ENCODE measurements at regions not wholly inside any gene's neighbourhood (a gene's known extent, or its start where the extent isn't known, plus 50 kb on each side); places are given as distances from the start of the nearest gene placed in this dataset.

DNA sequence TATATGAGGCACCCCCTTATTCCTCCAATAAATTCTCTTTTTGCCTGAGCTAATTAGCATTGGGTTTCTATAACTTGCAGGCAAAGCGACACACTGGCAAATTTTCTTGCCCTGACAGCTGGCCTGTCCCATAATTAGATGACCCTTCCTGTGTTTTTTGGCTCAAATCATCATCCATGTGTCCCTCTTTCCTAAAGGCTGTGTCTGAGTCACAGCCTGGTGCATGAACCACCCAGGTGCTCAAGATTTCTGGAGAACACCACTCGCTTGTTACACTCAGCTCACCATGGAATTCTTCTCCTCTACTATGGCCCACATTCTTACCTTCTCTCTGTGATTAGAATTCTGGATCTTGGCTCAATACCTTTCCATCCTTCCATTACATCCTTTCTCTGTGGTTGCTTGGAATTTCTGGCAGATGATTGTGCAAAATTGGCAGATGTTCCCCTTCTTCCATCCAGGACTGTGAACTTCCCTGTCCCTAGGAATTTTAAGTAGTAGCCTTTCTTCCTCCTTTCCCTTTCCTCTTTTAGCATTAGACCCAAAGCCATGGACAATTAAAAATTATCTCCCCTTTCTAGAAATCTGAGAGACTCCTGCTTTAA lies 116.0 kb upstream of the ANKRD1 start:
- peaks cover 15% of the 10 kb centered on the region for H3K27me3 ChIP-seq (ENCODE audit: control insufficient read depth, extremely low read depth, insufficient read depth, low read length)
- H2AFZ ChIP-seq (ENCODE audit: control insufficient read depth, low read length) = no peak overlapping the region
- H3K9me3 ChIP-seq (ENCODE audit: control insufficient read depth, low read depth, low read length) = no peaks in the 10 kb centered on the region
- no peaks in the 10 kb centered on the region for H3K9me1 ChIP-seq (ENCODE audit: control insufficient read depth, extremely low read depth, insufficient read depth, low read length)
- H3K27ac ChIP-seq (ENCODE audit: control insufficient read depth, insufficient read depth, low read length) = no peak overlapping the region
- no peak overlapping the region for H3K9ac ChIP-seq (ENCODE audit: control insufficient read depth, extremely low read depth, insufficient read depth, low read length)
- H3K36me3 ChIP-seq (ENCODE audit: control insufficient read depth in 2 of 2, extremely low read depth in 1 of 2, insufficient read depth in 2 of 2, low read length in 2 of 2) = no peaks in the 10 kb centered on the region
- no peaks in the 10 kb centered on the region for H4K20me1 ChIP-seq (ENCODE audit: control insufficient read depth, extremely low read depth, insufficient read depth, low read length)
- DNase-seq (ENCODE audit: low read depth, low spot score) (no peak), FAIRE-seq (no peak)
- dilution Hi-C loops (cut with MboI; ENCODE audit: extremely low pct_ligation_motif_present, low sequenced_read_pairs) = no loop called here
- no peak overlapping the region for H3K4me3 ChIP-seq (ENCODE audit: control insufficient read depth in 2 of 3, extremely low read depth in 1 of 3, insufficient read depth in 2 of 3, low read depth in 1 of 3, low read length in 3 of 3)
- H3K79me2 ChIP-seq (ENCODE audit: control insufficient read depth, insufficient read depth, low read length) = no peaks in the 10 kb centered on the region
- no peaks in the 10 kb centered on the region for H3K4me1 ChIP-seq (ENCODE audit: control insufficient read depth, extremely low read depth, insufficient read depth, low read length)
- TF ChIP-seq EZH2 (IDR thresholded peaks at IDR 0.05; ENCODE audit: low read length) = no peak
- TF ChIP-seq, protein P1, sequence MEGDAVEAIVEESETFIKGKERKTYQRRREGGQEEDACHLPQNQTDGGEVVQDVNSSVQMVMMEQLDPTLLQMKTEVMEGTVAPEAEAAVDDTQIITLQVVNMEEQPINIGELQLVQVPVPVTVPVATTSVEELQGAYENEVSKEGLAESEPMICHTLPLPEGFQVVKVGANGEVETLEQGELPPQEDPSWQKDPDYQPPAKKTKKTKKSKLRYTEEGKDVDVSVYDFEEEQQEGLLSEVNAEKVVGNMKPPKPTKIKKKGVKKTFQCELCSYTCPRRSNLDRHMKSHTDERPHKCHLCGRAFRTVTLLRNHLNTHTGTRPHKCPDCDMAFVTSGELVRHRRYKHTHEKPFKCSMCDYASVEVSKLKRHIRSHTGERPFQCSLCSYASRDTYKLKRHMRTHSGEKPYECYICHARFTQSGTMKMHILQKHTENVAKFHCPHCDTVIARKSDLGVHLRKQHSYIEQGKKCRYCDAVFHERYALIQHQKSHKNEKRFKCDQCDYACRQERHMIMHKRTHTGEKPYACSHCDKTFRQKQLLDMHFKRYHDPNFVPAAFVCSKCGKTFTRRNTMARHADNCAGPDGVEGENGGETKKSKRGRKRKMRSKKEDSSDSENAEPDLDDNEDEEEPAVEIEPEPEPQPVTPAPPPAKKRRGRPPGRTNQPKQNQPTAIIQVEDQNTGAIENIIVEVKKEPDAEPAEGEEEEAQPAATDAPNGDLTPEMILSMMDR (optimal IDR thresholded peaks at IDR 0.05 in 1 of 3, IDR thresholded peaks at IDR 0.05 in 1 of 3, conservative IDR thresholded peaks at IDR 0.05 in 1 of 3; ENCODE audit: extremely low read depth in 1 of 3, insufficient read depth in 2 of 3, low read length in 3 of 3) = no peak
- no peak overlapping the region for H3K4me2 ChIP-seq (ENCODE audit: control insufficient read depth, extremely low read depth, insufficient read depth, low read depth, low read length)

DNA sequence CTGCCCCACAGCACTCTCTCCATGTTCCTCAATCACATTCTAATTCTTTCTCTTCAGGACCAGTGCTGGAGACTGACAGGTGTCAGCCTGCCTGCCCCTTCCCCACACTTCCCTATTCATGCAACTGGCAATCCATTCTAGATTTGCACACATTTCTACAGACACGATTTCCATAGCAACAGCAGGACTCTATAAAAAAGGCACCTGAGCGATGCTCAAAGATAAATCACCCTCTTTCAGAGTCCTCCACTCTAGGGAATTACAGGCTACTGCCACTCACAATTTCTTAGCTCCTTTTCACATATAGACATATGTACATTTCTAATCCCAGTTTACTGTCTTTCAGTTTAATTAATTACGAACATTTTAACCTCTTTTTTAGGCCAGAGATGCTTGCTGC lies 118.1 kb upstream of the ANKRD1 start:
- Histone ChIP-seq H3K36me3 (ENCODE audit: control insufficient read depth in 2 of 2, extremely low read depth in 1 of 2, insufficient read depth in 2 of 2, low read length in 2 of 2) (no peaks in the 10 kb centered on the region), H3K4me3 (ENCODE audit: control insufficient read depth in 2 of 3, extremely low read depth in 1 of 3, insufficient read depth in 2 of 3, low read depth in 1 of 3, low read length in 3 of 3) (no peak overlapping the region), H3K4me2 (ENCODE audit: control insufficient read depth, extremely low read depth, insufficient read depth, low read depth, low read length) (no peak overlapping the region), H3K27ac (ENCODE audit: control insufficient read depth, insufficient read depth, low read length) (no peak overlapping the region), H3K4me1 (ENCODE audit: control insufficient read depth, extremely low read depth, insufficient read depth, low read length) (no peaks in the 10 kb centered on the region), H4K20me1 (ENCODE audit: control insufficient read depth, extremely low read depth, insufficient read depth, low read length) (no peaks in the 10 kb centered on the region), H3K9me1 (ENCODE audit: control insufficient read depth, extremely low read depth, insufficient read depth, low read length) (no peaks in the 10 kb centered on the region), H3K9me3 (ENCODE audit: control insufficient read depth, low read depth, low read length) (no peaks in the 10 kb centered on the region), H3K27me3 (ENCODE audit: control insufficient read depth, extremely low read depth, insufficient read depth, low read length) (peaks cover 16% of the 10 kb centered on the region), H2AFZ (ENCODE audit: control insufficient read depth, low read length) (no peak overlapping the region), H3K9ac (ENCODE audit: control insufficient read depth, extremely low read depth, insufficient read depth, low read length) (no peak overlapping the region), H3K79me2 (ENCODE audit: control insufficient read depth, insufficient read depth, low read length) (no peaks in the 10 kb centered on the region)
- no peak for DNase-seq (ENCODE audit: low read depth, low spot score)
- TF ChIP-seq, protein P1 (optimal IDR thresholded peaks at IDR 0.05 in 1 of 3, IDR thresholded peaks at IDR 0.05 in 1 of 3, conservative IDR thresholded peaks at IDR 0.05 in 1 of 3; ENCODE audit: extremely low read depth in 1 of 3, insufficient read depth in 2 of 3, low read length in 3 of 3) = no peak
- no peak for TF ChIP-seq EZH2 (IDR thresholded peaks at IDR 0.05; ENCODE audit: low read length)
- dilution Hi-C loops (cut with MboI; ENCODE audit: extremely low pct_ligation_motif_present, low sequenced_read_pairs) = no loop called here
- FAIRE-seq = no peak

Data from keratinocyte (primary cell).